ENCODE measurements at regions not wholly inside any gene's neighbourhood (a gene's known extent, or its start where the extent isn't known, plus 50 kb on each side); places are given as distances from the start of the nearest gene placed in this dataset.

GRCh38 chr7:112395411-112395810 lies 54.8 kb upstream of the IFRD1 start:
- no peak for DNase-seq

GRCh38 chr7:112395893-112396292 lies 54.4 kb upstream of the IFRD1 start:
- no peak for DNase-seq

GRCh38 chr7:112398534-112398933 lies 51.7 kb upstream of the IFRD1 start:
- no peak for DNase-seq

DNA sequence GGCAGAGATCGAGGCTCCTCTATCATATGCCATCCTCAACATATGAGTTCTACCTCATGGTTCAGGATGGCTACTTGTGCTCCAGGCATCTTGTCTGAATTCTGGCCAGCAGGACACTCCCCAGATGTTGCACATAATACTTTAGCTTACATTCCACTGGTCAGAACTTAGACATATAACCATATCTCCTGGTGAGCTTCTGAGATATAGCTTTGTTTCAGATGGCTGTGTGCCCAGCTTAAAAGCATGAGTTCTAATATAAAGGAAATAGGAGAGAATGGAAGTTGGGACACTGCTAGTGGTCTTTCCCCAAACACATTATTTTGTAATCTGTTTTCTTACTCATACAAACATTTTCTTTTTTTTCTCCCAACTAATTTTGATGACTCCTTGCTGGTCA lies 50.8 kb upstream of the IFRD1 start:
- DNase-seq, result peak; percentile 23

GRCh38 chr7:112400141-112400540 lies 50.1 kb upstream of the IFRD1 start:
- peak; percentile 61 for DNase-seq
